Heart left ventricle (tissue), 16 donors: ENCODE measurements at regions not wholly inside any gene's neighbourhood (a gene's known extent, or its start where the extent isn't known, plus 50 kb on each side); places are given as distances from the start of the nearest gene placed in this dataset.
A peak's percentile ranks its signal among the peaks of the same experiment; 100 is the strongest.
"Not testable (repeated sequence)": the region's sequence is repeated elsewhere in the genome, so short reads cannot be mapped to it uniquely, and the experiment has no call there.

Source experiments
- ATAC-seq, 4 donors: fragments of 200-7000 bp; cut with Tn5 transposase; one replicate each; pipeline ENCODE4 v1.9.1; 2020 to 2022; ENCODE audit warnings: moderate library complexity in 4 of 4, mild to moderate bottlenecking in 3 of 4, moderate number of reproducible peaks in 1 of 4
- DNase-seq, 5 donors: peaks; one replicate each; pipeline ENCODE4 v3.0.0-alpha.2; 2020
- H3K27ac ChIP-seq, 12 donors: fragments of 200-600 bp; sonication (generic) in 4 of 12; one replicate each; pipeline versions ENCODE4 v1.5.0 to v1.8.0; 2016 to 2022; ENCODE audit warnings: mild to moderate bottlenecking in 2 of 12
- H3K27me3 ChIP-seq, 9 donors: fragments of 200-600 bp; sonication (generic) in 2 of 9; one replicate each; pipeline versions ENCODE4 v1.5.1 to v1.8.0; 2016 to 2022; ENCODE audit warnings: mild to moderate bottlenecking in 3 of 9
- H3K36me3 ChIP-seq, 9 donors: fragments of 200-600 bp; sonication (generic) in 2 of 9; one replicate each; pipeline versions ENCODE4 v1.5.0 to v1.8.0; 2018 to 2022; ENCODE audit warnings: mild to moderate bottlenecking in 2 of 9
- H3K4me1 ChIP-seq, 12 donors: fragments of 200-600 bp; sonication (generic) in 4 of 12; one replicate each; pipeline versions ENCODE4 v1.5.0 to v1.8.0; 2016 to 2022; ENCODE audit warnings: mild to moderate bottlenecking in 3 of 12
- H3K4me3 ChIP-seq, 12 donors: fragments of 200-600 bp; sonication (generic) in 4 of 12; one replicate each; pipeline versions ENCODE4 v1.5.0 to v1.8.0; 2017 to 2022; ENCODE audit warnings: mild to moderate bottlenecking in 9 of 12, moderate library complexity in 4 of 12
- H3K9me3 ChIP-seq, 12 donors: fragments of 200-600 bp; sonication (generic) in 4 of 12; one replicate each; pipeline versions ENCODE4 v1.5.0 to v1.8.0; 2016 to 2022; ENCODE audit warnings: mild to moderate bottlenecking in 1 of 12
- WGBS, 4 donors: extraction: QIAGEN DNeasy Blood & Tissue Kit in 2 of 4; methylation state at CpG; one replicate each; pipeline versions ENCODE4 v1.1.5 to v1.1.7; 2013 to 2018; 5-methylcytosine and 5-hydroxymethylcytosine counted together
- intact Hi-C, 10 donors: fragments of 100-400 bp; cut with DNase I; formaldehyde crosslinking; loops; one replicate each; pipeline versions ENCODE4 v1.11.1 to v1.14.2; 2022
- donor health status: ischemic (EF 13 %, LVEDD 7.1; RV severe dilation, severe dysfunction).
- donor health status: healthy with polysubstance abuse.
- donor health status: DM: no; HTN: yes; CAD: no.
- donor health status: DM: no; HTN: no; CAD: no.
- donor health status: ischemic (EF 25% LVEDD 6.9; RV normal size, moderate dysfunction).
- donor health status: ischemic (EF 25% LVEDD 5.7; RV mildly dilated, moderate dysfunction).
- donor health status: healthy.
- donor health status: DM: yes; HTN: yes; CAD: no.
- donor health status: ischemic (EF 35%, LVEDD 5.7; RV mildly dilated, moderate dysfunction).
- donor health status: nonischemic (EF 11% LVEDD 7.7; RV severe dilation, severe dysfunction).
- donor health status: DM: yes; HTN: yes; CAD: no.
- donor health status: PGD.
- donor health status: ischemic (EF 29% LVEDD 5.4; RV normal size, mild dysfunction).
- donor health status: nonischemic (EF 23%, LVEDD 6.1; RV moderate dilation, normal function).

- WGBS, 4 donors: 57 to 79% (median 70%) methylated on average over 3 to 7 of the region's 7 CpGs
These were observed 235.7 kb downstream of the GOLGA6L6 start for GRCh38 chr15:20305912-20306311.

GRCh38 chr15:20305015-20305465 is 236.6 kb downstream of the GOLGA6L6 start:
- WGBS, 4 donors: 81 to 87% (median 84%) methylated on average over 6 of the region's 6 CpGs
- not testable (repeated sequence) for H3K27ac ChIP-seq, H3K9me3 ChIP-seq, H3K4me3 ChIP-seq, H3K27me3 ChIP-seq, H3K4me1 ChIP-seq, ATAC-seq, H3K36me3 ChIP-seq
- intact Hi-C loops: loop anchor here in 1 of 10 donors (10.0 kb wide), 1 partner anchor 70 kb away; no protein-coding TSS in a partner anchor
- DNase-seq: peak in 1 of 5 donors; percentile 9

More at GRCh38 chr15:20305912-20306311, 235.7 kb downstream of the GOLGA6L6 start:
- H3K4me3 ChIP-seq, H3K27ac ChIP-seq, H3K4me1 ChIP-seq, H3K36me3 ChIP-seq, ATAC-seq, H3K27me3 ChIP-seq, H3K9me3 ChIP-seq: not testable (repeated sequence)
- intact Hi-C loops: loop anchor here in 1 of 10 donors (10.0 kb wide), 1 partner anchor 69 kb away; no protein-coding TSS in a partner anchor
- peak in 2 of 5 donors; percentile 11 to 67 for DNase-seq

GRCh38 chr15:20304282-20305014 is 237.2 kb downstream of the GOLGA6L6 start:
- 65 to 73% (median 71%) methylated on average over 8 to 10 of the region's 10 CpGs for WGBS, 4 donors
- H3K9me3 ChIP-seq, ATAC-seq, H3K4me3 ChIP-seq, H3K4me1 ChIP-seq, H3K27ac ChIP-seq, H3K27me3 ChIP-seq, H3K36me3 ChIP-seq: not testable (repeated sequence)
- intact Hi-C loops: loop anchor here in 1 of 10 donors (10.0 kb wide), 1 partner anchor 70 kb away; no protein-coding TSS in a partner anchor
- peak in 2 of 5 donors; percentile 22 to 77 for DNase-seq

GRCh38 chr15:20303248-20304171 is 238.1 kb downstream of the GOLGA6L6 start:
- H3K27me3 ChIP-seq, H3K27ac ChIP-seq, H3K36me3 ChIP-seq, H3K4me1 ChIP-seq, H3K9me3 ChIP-seq, H3K4me3 ChIP-seq, ATAC-seq: not testable (repeated sequence)
- DNase-seq: peak in 2 of 5 donors; percentile 13 to 72
- 60 to 68% (median 65%) methylated on average over 4 of the region's 4 CpGs for WGBS, 4 donors
- intact Hi-C loops: loop anchor here in 1 of 10 donors (10.0 kb wide), 1 partner anchor 71 kb away; no protein-coding TSS in a partner anchor

- H3K36me3 ChIP-seq, ATAC-seq, H3K4me1 ChIP-seq, H3K27ac ChIP-seq, H3K9me3 ChIP-seq, H3K27me3 ChIP-seq, H3K4me3 ChIP-seq: not testable (repeated sequence)
- intact Hi-C loops: loop anchor here in 1 of 10 donors (10.0 kb wide), 1 partner anchor 72 kb away; no protein-coding TSS in a partner anchor
- peak in 2 of 5 donors; percentile 12 to 62 for DNase-seq
- 82 to 91% (median 84%) methylated on average over 9 to 11 of the region's 11 CpGs for WGBS, 4 donors
These were observed 239.2 kb downstream of the GOLGA6L6 start for GRCh38 chr15:20302141-20303069.

GRCh38 chr15:20301471-20302081 is 240.0 kb downstream of the GOLGA6L6 start:
- not testable (repeated sequence) for H3K27ac ChIP-seq, H3K9me3 ChIP-seq, ATAC-seq, H3K27me3 ChIP-seq, H3K36me3 ChIP-seq, H3K4me3 ChIP-seq, H3K4me1 ChIP-seq
- intact Hi-C loops: loop anchor here in 1 of 10 donors (10.0 kb wide), 1 partner anchor 73 kb away; no protein-coding TSS in a partner anchor
- DNase-seq: peak in 2 of 5 donors; percentile 10 to 78
- WGBS, 4 donors: 87 to 92% (median 88%) methylated on average over 12 of the region's 12 CpGs

GRCh38 chr15:20301041-20301390 is 240.6 kb downstream of the GOLGA6L6 start:
- H3K4me1 ChIP-seq, H3K27me3 ChIP-seq, ATAC-seq, H3K9me3 ChIP-seq, H3K27ac ChIP-seq, H3K36me3 ChIP-seq, H3K4me3 ChIP-seq: not testable (repeated sequence)
- WGBS, 4 donors: 87 to 100% (median 92%) methylated on average over 3 to 4 of the region's 4 CpGs
- intact Hi-C loops: loop anchor here in 1 of 10 donors (10.0 kb wide), 1 partner anchor 74 kb away; no protein-coding TSS in a partner anchor
- DNase-seq: peak in 1 of 5 donors; percentile 5

GRCh38 chr15:20300351-20301040 is 241.1 kb downstream of the GOLGA6L6 start:
- H3K27me3 ChIP-seq, H3K9me3 ChIP-seq, H3K4me1 ChIP-seq, ATAC-seq, H3K4me3 ChIP-seq, H3K36me3 ChIP-seq, H3K27ac ChIP-seq: not testable (repeated sequence)
- peak in 2 of 5 donors; percentile 12 to 64 for DNase-seq
- intact Hi-C loops: loop anchor here in 1 of 10 donors (10.0 kb wide), 1 partner anchor 74 kb away; no protein-coding TSS in a partner anchor
- 80 to 87% (median 83%) methylated on average over 18 to 19 of the region's 19 CpGs for WGBS, 4 donors

- H3K27ac ChIP-seq, H3K36me3 ChIP-seq, H3K4me1 ChIP-seq, H3K4me3 ChIP-seq, ATAC-seq, intact Hi-C loops, DNase-seq: not testable (repeated sequence)
- WGBS, 4 donors: 55 to 72% (median 68%) methylated on average over 2 to 3 of the region's 3 CpGs
- Histone ChIP-seq H3K9me3 (peaks cover 0 to 16% (median 0%) of the 10 kb centered on the region in 12 donors), H3K27me3 (peaks cover 0 to 27% (median 4%) of the 10 kb centered on the region in 9 donors)
These were observed 243.9 kb downstream of the GOLGA6L6 start for GRCh38 chr15:20297603-20298123.
